GM12864 (cell line): ENCODE measurements at regions not wholly inside any gene's neighbourhood (a gene's known extent, or its start where the extent isn't known, plus 50 kb on each side); places are given as distances from the start of the nearest gene placed in this dataset.

Source experiments
- DNase-seq: peaks from one replicate; pipeline ENCODE4 v3.0.0-alpha.2; 2011; ENCODE audit warnings: low read depth
- H3K4me3 ChIP-seq: 2 replicates; pipeline ENCODE4 v1.5.1; 2011; ENCODE audit warnings: mild to moderate bottlenecking, low read depth, low read length, control low read depth
- TF ChIP-seq, protein P1 (sequence below): IDR thresholded peaks from 2 replicates; pipeline ENCODE4 v1.5.1; 2011; ENCODE audit warnings: low read depth, mild to moderate bottlenecking, moderate library complexity, low read length, control low read depth, inconsistent platforms; ENCODE audit errors: missing control alignments

DNA sequence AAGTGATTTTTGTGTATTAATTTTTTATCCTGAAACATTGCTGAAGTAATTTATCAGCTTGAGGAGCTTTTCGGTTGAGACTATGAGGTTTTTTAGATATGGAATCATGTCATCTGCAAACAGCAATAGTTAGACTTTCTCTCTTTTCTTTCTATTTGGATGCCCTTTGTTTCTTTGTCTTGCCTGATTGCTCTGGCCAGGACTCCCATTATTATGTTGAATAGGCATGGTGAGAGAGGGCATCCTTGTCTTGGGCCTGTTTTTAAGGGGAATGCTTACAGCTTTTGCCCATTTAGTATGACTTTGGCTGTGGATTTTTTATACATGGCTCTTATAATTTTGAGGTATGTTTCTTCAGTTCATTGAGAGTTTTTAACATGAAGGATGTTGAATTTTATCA, 207.6 kb upstream of the DEFB112 start:
- no peak for DNase-seq
- TF ChIP-seq, protein P1, sequence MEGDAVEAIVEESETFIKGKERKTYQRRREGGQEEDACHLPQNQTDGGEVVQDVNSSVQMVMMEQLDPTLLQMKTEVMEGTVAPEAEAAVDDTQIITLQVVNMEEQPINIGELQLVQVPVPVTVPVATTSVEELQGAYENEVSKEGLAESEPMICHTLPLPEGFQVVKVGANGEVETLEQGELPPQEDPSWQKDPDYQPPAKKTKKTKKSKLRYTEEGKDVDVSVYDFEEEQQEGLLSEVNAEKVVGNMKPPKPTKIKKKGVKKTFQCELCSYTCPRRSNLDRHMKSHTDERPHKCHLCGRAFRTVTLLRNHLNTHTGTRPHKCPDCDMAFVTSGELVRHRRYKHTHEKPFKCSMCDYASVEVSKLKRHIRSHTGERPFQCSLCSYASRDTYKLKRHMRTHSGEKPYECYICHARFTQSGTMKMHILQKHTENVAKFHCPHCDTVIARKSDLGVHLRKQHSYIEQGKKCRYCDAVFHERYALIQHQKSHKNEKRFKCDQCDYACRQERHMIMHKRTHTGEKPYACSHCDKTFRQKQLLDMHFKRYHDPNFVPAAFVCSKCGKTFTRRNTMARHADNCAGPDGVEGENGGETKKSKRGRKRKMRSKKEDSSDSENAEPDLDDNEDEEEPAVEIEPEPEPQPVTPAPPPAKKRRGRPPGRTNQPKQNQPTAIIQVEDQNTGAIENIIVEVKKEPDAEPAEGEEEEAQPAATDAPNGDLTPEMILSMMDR, result no peak
- no peak overlapping the region for H3K4me3 ChIP-seq

DNA sequence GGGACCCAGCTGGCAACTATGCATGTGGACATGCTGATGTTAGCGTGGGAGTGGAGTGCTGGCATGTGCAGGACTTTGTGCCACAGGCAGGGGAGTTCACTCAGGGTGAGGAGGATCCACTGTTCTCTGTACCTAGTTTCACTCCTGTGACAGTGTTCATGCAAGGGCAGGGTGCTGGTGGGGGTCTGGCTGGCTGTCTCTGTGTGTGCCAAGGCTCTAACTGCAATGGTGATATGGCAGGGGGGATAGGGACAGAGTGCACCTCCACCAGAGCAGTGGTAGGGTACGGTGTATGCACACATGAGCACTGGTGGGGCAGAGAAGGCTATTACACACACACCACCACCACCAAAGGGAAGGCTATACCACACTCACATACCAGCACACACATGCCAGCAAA, 210.2 kb upstream of the DEFB112 start:
- no peak for DNase-seq
- TF ChIP-seq, protein P1, result no peak
- H3K4me3 ChIP-seq, result no peak overlapping the region

DNA sequence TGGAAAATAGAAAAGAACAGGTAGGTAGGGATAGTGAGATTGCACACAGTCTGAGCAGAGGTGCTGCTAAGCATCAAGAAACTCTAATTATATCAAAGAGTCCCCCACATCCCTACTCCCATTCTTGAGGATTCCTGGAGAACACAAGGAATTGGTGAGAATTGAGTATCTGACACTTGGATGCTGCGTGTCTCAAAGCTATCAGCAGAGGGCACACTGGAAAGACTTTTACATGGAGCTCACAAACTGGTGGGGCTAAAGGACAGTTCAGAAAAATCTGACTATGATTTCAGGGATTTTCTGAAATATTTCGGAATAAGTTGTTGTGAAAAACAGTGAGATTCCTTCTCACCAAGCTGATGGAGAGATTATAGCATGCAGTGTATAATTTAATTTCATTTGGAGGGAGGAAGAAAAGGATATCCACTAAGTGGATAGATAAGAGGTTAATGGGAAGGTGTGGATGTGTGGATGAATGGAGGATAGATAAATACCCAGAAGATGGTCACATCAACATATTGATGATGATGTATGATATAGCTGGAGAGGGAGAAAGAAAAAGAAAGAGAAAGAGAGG, 215.4 kb upstream of the DEFB112 start:
- TF ChIP-seq, protein P1, result peak; percentile 38
- H3K4me3 ChIP-seq, result no peak overlapping the region
- no peak for DNase-seq

DNA sequence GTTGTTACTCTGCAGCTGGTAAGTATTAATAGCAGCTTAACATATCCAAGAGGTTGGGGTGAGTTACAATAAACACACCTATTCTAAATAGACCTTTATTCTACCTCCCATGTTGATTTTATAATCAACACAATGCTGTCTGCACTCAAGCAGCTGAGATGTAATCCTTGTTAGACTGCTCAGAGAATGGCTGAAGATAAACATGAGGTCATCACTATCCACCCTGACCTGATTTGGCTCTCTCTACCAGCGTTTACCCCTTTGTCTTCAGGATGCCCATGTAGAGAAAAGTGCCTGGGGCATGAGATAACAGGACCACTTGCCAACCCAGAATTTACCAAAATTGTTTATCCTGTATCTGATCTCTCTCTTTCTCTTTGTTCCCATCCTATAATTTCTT, 220.7 kb upstream of the DEFB112 start:
- no peak overlapping the region for H3K4me3 ChIP-seq
- no peak for DNase-seq
- TF ChIP-seq, protein P1, result no peak

DNA sequence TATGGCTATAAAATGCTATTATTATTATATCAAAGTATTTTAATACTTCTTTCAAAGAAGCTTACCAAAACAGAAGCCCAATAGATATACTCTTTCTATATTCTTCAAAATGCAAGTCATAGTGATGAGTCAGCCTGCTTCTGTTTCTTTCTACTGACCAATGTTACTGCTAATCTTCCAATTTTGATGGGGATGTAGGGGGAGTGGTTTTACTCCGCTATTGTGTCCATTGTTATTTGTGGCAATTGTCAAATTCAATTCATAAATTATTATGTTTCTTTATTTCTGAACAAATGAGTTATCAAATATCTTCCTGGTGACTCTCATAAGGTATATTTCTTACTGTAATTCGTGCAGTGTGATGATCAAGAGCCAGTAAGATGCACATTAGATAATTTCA, 221.5 kb upstream of the DEFB112 start:
- no peak for DNase-seq
- TF ChIP-seq, protein P1, result no peak
- H3K4me3 ChIP-seq, result no peak overlapping the region

DNA sequence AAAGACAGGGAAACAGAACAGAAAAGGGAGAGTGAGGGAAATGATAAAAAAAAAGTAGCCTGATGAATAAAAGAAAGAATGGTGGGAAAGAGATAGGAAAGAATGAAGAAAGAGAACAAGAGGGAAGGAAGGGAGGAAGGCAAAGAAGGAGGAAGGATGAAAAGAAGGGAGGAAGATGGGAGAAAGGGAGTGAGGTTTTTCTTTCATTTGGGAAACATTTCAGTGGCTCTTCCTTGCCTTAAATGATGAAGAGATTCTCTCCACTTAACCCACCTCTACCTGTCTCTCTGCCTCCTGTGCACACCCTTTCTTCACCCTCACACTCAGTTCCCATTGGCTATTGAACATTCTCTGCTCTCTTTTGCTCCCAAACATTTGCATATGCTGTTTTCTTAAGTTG, 222.1 kb upstream of the DEFB112 start:
- DNase-seq, result no peak
- H3K4me3 ChIP-seq, result no peak overlapping the region
- TF ChIP-seq, protein P1, result no peak

DNA sequence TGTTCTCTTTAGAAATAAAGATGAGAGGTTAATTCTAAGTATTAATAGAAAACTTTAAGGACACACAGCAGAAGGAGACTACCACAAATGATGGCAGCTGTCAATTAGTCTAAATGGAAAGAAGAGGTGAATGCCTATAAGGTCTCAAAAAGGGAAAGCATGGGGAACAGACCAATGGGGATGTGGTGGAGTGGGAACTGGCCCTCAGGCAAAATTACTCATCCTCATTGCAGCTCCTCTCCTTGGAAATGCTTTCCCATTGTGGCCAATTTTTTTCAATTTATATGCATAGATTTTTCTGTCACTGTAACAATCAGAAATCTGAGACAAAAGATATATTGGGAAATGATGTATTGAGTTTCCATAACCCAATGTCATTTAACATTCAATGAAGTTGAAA, 222.9 kb upstream of the DEFB112 start:
- TF ChIP-seq, protein P1, result no peak
- DNase-seq, result no peak
- no peak overlapping the region for H3K4me3 ChIP-seq
